Vagina (tissue), 2 donors: ENCODE measurements at regions not wholly inside any gene's neighbourhood (a gene's known extent, or its start where the extent isn't known, plus 50 kb on each side); places are given as distances from the start of the nearest gene placed in this dataset.

Experiments used
- CTCF ChIP-seq, 3 experiments: fragments of 450-650 bp in 2 of 3; fragments of 200-600 bp in 1 of 3; sonication (generic) in 1 of 3; IDR thresholded peaks; one replicate each; pipeline ENCODE4 v1.5.1; 2017 to 2019; ENCODE audit warnings: antibody characterized with exemption in 3 of 3, mild to moderate bottlenecking in 2 of 3, moderate library complexity in 2 of 3
- POLR2A ChIP-seq, 2 donors: fragments of 450-650 bp; IDR thresholded peaks; one replicate each; pipeline ENCODE4 v1.6.1; 2017; ENCODE audit warnings: antibody characterized with exemption in 2 of 2, mild to moderate bottlenecking in 2 of 2, moderate library complexity in 2 of 2
- POLR2AphosphoS5 ChIP-seq, 2 donors: sonication (generic); formaldehyde crosslinking; IDR thresholded peaks; one replicate each; pipeline ENCODE4 v1.9.0; 2017; ENCODE audit warnings: antibody characterized with exemption in 2 of 2, mild to moderate bottlenecking in 2 of 2, low read depth in 1 of 2; ENCODE audit not compliant: insufficient read depth in 1 of 2

- TF ChIP-seq CTCF (IDR thresholded peaks at IDR 0.05) (no peak), POLR2A (IDR thresholded peaks at IDR 0.05) (no peak), POLR2AphosphoS5 (IDR thresholded peaks at IDR 0.05; ENCODE audit: insufficient read depth in 1 of 2, low read depth in 1 of 2) (no peak)
These were observed 1938.8 kb downstream of the TP53TG3F start for GRCh38 chr16:35398180-35398579.
